NCI-H524 treated with DMSO at 0.1 percent for 48 hours (cell line): ENCODE measurements at regions not wholly inside any gene's neighbourhood (a gene's known extent, or its start where the extent isn't known, plus 50 kb on each side); places are given as distances from the start of the nearest gene placed in this dataset.
"Not testable (repeated sequence)": the region's sequence is repeated elsewhere in the genome, so short reads cannot be mapped to it uniquely, and the experiment has no call there.

Experiments used
- DNase-seq: peaks from one replicate; lab custom pipeline; 2025; lab: John Stamatoyannopoulos, UW

DNA sequence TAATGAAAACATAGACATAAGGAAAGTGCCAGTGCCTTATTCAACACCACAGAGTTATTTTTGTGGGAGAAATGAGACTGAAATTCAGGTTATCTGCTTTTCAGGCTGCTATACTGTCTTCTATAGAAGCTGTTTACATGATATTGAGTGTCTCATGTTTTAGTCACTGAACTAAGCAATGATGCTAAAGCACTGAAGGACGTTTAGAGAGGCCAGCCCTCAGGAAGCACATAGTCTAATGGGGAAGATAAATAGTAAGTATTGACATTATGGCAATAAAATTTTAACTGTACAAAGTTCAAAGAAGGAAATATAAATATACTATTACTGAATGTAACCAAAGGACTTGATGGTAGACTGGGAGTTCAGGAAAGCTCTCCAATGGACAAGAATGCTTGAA lies 186.4 kb upstream of the ZC3H15 start:
- no peak for DNase-seq

DNA sequence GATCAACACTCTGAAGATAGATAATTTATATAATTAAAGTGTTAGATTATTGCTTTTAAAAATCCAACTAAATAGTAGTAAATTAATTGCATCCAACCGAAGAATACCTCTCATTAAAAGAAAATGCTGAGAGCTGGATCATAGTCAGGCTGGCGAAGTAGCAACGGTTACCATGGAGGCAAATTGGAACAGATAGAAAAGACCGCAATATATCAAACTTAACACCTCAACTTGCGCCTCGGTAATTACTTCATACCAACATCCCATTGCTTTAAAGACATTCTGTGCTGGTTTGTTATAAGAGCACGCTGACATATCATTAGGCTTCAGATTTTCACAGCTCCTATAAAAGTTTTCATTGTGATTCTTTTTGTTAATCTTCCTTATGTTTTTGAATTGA lies 183.8 kb upstream of the ZC3H15 start:
- DNase-seq, result no peak

DNA sequence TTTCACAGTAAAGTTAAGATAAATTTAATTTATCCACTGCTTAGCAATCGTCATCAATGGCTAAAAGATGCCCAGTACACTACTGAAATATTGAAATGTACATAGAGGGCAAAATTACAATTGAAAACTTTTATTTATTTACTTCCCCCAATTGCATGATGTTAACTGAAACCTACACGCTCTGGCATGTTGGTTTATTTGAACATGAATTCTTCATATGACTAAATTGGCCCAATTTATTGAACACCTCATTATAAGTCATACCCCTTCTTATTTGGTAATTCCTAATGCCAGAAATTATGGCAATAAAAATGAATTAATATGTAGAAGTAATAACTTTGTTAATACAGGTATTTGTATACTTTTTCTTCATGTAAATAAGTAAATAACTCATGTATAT lies 183.0 kb upstream of the ZC3H15 start:
- no peak for DNase-seq

DNA sequence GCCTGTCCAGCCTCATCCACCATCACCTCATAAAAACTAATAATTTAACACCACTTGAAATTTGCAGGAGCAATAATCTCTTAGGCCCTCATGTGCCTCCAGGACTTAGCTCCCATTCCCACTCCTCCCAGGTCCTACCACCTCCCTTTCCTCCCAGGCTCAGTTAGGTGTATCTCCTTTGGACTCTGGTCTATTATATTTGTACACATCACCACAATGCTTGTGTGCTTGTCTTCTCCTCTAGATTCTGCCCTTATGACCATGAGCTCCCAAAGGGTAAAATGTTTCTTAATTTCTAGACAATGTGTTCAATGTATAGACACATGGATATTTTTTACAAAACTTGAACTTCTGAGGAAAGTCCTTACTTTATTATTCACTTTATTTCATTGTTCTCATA lies 182.0 kb upstream of the ZC3H15 start:
- DNase-seq, result no peak

DNA sequence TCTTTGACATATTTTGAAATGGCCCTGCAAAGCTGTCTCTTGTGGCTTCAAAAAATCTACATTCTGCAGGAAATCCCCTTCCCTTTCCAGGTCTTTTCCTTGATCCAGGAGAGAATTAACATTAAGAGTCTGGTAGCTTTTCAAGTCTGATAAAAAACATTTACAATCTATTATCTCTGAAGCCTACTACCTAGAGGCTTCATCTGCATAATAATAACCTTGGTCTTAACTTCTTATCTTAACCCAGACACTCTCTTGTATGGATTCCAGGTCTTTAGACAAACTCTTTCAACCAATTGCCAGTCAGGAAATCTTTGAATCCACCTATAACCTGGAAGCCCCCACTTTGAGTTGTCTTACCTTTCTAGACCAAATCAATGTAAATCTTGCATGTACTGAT lies 179.3 kb upstream of the ZC3H15 start:
- no peak for DNase-seq

DNA sequence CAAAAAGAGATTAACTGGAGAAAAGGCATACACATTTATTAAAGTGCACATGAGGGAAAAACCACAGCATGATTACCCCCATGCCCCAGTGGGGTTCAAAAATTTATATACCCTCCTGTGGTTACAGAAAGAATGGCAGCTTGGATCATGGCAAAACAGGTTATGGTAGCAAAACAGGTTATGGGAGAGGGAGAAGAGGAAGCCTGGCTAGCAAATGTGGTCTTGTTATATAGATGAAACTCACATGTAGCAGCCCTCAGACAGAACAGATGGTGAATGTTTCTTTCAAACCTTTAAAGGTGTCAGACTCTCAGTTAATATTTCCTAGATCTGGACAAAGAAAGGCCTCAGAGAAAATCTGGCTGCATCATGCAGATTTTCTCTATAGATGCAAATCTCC lies 178.2 kb upstream of the ZC3H15 start:
- no peak for DNase-seq

DNA sequence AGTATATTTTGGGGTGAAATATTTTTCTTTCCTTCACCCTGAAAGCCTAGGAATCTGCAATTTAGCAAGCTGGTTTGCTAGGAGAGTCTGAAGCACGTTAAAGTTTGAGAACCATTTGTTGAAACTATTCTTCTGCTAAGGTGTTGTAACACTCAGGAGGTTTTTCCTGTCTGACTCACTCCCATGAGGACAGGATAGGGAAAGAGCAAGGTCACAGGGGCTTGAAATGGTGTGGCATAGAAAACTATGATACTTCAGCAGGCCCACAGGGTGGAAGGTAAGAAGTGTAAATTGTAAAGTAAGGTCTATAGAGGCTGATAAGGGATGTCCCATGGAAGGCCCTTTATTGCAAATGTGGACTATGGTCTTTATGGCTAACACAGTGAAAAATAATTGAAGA lies 177.7 kb upstream of the ZC3H15 start:
- no peak for DNase-seq

DNA sequence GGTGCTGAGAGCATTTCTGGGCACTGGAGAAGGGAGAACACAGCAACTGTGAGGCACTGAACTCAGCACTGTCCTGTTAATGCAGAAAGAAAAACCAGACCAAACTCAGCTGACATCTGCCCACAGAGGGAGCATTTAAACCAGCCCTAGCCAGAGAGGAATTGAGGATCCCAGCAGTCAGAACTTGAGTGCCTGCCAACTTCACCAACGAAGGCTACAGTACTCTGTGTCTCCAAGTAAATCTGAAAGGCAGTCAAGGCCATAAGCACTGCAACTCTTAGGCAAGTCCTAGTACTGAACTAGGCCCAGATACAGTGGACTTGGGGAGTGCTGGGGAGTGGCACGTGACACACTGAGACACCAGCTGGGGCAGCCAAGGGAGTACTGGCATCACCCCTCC lies 176.2 kb upstream of the ZC3H15 start:
- DNase-seq, result no peak

DNA sequence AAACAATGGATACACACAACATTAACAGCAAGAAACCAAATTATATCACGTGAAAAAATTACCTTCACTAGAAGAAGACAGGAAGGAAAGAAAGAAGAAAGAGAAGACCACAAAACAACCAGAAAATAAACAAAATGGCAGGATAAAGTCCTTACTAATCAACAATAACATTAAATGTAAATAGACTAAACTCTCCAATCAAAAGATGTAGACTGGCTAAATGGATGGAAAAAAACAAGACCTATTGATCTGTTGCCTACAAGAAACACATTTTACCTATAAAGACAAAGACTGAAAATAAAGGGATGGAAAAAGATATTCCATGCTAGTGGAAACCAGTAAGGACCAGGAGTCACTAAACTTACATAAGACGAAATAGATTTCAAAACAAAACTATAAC lies 167.0 kb upstream of the ZC3H15 start:
- no peak for DNase-seq

DNA sequence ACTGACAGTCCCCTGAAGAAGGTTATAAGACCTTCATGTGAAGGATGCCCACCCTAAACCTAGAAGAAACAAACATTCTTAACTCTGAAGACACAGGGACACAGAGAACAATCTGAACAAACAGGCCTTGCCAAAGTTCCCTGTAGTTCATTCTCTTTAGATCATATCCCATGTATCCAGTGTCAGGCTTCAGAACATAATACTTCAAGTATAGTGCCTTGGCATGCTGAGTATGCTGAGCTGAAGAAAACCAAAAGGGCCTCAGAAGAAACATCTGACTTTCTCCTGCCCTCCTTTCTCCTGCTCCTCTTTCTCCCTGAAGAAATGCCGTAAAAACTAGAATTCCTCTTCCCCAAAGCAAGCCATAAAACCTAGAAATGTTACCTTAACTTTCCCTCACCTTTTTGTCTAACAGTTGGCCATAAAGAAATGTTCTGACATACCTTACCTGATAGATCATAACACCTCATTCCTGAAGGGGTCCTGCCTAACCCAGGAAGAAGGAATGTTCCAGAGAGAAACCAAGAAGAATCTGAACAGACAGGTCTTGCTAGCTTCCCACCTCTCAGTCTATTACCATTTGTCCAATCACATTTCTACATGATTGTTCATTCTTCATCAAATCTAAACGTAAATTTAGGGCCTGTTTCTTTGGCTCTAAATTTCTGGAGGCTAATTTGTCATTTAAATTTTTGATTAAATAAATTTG lies 160.1 kb upstream of the ZC3H15 start:
- no peak for DNase-seq

DNA sequence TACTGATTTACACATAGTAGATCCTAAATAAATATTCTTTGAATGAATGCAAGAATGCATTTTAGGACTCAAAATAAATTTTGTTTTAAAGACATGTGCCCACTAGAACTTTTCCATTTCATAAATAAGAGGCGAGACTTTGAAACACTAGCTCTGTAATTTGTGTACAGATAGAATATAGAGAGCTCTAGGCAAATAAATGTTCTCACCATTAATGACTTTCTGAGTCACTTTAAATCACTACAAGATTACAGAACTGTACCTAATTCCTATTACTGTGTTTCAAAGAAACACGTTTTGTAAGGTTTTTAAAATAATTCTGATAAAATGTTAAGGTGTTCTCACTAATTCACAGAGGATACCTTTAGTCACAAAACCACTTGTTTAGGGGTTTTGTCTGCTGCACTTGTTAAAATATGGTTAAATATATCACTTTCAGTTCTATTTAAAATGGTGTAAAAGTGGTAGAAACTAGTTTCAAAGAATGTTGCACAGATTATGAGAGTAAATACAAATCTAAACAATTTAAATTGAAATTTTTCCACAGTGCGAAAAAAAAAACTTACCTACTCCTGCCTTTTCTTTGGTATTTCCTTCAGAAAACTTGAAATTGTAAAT lies 158.7 kb upstream of the ZC3H15 start:
- no peak for DNase-seq

DNA sequence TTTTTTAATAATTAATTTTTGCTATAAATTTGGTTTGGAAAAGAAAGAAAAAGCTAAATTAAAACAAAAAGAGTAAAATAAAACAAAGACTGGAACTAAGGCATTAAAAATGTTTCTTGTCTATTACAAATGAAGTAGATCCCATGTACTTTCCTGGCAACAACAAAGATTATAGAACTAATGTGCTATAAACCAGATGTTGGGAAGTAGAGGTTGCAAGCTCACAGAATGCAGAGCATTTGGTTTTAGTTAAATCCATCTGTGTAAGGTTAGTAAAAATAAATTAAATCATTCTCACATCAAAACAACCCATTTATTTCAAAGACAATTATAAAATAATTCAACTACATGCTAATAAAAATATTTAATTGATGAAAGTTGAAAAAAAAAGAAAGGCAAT lies 157.2 kb upstream of the ZC3H15 start:
- DNase-seq, result no peak

DNA sequence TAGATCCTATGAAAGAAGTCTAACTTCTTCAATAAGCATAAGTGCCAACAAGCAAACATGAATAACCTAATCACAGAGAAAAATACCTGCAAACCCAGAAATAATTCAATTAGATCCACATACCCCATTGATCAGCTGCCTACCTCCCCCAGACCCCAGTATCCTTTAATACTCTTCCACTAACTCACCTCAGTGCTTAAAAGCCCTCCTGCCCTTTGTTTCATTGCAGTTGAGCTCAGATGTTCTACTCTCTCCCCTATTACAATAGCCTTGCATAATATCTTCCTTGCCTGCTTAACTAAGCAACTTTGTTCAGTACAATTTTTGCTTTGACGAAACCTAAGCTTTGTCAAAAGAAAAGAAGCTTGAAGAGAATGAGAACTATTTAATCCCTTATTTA lies 156.0 kb upstream of the ZC3H15 start:
- DNase-seq, result no peak

DNA sequence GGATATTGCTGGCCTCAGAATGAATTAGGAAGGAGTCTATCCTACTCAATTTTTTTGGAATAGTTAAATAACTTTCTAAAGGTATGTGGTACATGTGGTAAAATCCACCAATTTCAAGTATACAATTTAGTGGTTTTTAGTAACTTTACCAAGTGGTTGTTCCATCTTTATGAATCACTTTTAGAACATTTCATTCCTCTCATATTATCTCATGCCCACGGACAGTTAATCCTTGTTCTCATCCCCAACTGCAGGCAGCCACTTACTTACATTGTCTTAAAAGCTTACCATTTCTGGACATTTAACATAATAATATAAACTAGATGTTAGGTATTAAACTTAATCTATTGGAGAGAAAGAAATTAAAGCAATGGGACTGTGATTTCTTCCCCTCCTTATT lies 146.3 kb upstream of the ZC3H15 start:
- no peak for DNase-seq

DNA sequence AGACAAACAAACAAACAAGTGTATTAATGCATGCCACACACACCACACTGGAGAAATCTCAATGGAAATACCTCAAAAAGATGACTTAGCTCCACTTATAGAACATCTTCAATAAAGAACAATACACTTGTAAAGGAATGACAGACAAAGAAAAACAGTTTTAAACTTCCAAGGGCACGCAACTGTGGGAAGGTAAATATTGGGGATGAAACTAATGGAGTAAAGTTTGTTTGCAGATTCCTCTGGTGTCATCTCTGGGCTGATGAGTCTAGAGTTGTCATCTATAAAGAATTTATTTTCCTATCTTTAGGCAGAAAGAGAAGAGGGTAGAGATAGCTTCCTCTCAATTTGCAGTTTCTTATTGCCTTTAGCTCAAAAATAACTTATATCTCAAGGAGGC lies 144.0 kb upstream of the ZC3H15 start:
- DNase-seq, result no peak

DNA sequence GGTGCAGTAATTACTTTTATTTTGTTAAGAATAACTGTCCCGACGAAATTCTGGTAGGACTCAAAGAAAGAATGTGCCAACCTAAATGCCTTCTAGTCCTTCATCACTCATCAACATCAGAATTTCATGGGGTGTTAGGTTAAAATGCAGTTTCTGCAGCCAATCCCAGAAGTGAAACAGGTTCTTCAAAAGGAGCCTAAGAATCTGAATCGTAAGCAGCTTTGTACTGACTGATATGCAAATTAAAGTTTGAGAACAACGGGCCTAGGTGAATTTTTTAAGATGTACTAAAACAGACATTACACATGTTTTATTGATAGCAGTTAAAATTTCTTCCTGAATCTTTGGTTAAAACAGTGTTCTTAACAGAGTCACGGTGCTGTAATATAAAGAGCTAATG lies 140.3 kb upstream of the ZC3H15 start:
- no peak for DNase-seq

DNA sequence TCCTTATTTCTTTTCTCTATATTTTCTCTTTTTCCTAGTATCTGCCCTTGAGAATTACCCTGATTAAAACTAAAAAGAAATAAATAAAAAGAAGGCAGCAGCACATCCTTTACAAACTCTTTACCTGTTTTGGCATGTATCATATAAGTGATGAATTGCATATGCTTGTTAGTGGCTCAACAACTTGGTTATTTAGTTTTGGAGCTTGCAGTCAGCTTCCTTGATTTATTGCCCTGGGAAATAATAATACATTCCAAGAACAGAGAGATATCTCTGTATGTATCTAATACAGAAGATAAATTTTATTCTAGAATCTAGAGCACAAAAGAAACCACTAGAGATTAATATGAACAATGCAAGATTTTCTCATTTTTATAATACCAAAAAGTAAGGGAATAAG lies 139.8 kb upstream of the ZC3H15 start:
- no peak for DNase-seq

DNA sequence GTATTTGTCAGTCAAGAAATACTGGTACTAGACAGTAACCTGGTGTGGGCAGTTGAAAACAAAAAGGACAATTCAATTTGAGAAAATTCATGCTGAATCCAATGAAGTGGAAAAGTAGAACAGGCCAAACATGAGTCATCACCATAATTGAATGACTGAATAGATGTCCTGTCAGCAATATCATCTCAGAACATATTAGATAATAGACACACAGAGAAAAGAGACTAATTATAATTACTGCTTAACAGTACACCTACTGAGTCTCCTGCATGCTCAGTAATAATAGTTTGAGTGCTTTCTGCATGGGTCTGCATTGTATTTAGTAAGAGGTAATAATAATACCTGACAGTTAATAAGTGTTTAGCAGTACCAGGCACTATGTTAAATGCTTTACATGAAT lies 138.6 kb upstream of the ZC3H15 start:
- DNase-seq, result no peak

DNA sequence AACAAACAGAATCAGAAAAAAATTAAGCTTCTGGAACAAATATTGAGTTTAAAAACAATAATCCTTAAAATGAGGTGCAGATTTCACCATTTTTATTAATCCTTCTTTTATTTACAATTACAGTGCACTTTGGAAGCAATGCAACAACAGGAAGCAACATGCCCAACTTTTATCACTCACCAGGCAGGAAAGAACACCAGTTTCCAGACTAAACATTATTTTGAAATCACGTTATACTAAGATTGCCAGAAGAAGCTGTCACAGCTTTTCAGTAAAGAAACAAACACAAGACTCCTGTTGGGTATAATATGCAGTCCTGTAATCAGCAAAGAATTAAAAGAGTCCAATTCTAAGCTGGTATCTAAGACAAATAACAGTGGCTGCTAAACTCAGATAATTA lies 137.9 kb upstream of the ZC3H15 start:
- DNase-seq, result no peak

DNA sequence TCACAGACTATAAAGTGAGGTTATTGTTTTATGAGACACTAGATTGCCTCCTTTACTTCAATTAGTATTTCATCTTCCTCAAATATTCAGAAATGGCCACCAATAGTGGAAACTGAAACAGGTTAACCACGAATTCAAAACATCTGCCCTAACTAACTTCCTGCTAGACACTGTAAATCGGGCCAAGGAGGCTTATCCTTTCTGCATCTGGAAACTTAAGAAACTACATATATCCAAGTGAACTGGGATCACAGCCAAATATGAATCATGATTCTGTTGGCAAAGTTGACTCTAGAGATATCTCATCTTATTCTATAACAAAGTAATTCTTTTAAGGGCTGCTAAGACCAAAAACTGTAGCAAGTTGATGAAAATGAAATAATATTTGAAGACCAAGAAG lies 136.6 kb upstream of the ZC3H15 start:
- DNase-seq, result no peak

DNA sequence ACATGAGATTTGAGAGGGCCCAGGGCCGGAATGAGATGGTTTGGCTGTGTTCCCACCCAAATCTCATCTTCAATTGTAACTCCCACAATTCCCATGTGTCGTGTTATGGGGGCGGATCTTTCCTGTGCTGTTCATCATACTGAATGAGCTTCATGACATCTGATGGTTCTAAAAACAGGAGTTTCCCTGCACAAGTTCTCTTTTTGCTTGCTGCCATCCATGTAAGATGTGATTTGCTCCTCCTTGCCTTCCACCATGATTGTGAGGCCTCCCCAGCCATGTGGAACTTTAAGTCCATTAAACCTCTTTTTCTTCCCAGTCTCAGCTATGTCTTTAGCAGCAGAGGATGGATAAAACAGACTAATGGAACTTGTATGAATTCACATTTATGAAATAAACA lies 131.9 kb upstream of the ZC3H15 start:
- DNase-seq, result not testable (repeated sequence)

DNA sequence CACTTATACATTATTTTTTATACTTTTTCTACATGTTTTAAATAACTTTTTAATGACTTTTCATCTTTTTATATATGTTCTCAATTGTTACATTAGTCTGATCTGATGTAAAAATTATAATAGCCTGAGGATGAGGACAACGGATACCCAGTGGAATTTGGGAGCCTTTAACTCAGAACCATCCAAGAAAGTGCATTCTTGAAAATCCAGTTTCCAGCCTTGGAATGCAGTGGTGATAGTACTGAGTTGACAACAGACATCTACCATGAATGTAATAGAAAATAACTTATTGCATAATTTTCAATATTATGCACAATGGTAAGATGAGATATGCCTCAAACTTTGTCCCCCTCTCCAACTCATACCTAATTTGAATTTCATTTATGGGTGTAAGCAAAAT lies 120.7 kb upstream of the ZC3H15 start:
- no peak for DNase-seq

DNA sequence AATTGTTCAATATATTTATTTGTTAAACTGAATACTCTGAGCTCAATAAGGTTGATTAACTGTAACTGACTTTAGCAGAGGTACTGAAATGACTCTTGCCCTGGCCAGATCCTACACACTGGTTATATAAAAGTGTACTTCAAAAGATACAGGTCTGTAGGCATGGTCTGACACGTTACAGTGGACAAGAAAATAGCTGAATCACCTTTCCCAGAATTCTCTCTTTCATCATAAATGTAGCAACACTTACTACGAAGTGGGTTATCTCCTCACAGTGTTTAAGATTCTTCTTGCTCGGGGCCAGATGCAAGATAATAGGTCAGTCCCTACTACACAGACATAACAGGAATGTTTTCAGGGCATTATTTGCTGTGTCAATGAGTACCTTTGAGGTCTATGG lies 107.0 kb upstream of the ZC3H15 start:
- DNase-seq, result no peak

DNA sequence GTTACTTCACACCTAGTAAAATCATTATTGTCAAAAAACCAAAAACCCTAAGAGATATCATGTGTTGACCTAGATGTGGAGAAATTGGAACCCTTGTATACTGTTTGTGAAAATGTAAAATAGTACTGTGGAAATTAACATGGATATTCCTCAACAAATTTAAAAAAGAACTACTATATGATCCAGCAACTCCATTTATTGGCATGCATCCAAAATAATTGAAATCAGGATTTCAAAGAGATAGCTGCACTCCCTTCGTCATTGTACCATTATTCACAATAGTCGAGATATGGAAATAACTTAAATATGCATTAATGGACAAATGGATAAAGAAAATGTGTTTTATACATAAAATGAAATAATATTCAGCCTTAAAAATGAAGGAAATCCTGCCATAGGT lies 105.3 kb upstream of the ZC3H15 start:
- DNase-seq, result no peak
